ENCODE measurements at regions not wholly inside any gene's neighbourhood (a gene's known extent, or its start where the extent isn't known, plus 50 kb on each side); places are given as distances from the start of the nearest gene placed in this dataset.

DNA sequence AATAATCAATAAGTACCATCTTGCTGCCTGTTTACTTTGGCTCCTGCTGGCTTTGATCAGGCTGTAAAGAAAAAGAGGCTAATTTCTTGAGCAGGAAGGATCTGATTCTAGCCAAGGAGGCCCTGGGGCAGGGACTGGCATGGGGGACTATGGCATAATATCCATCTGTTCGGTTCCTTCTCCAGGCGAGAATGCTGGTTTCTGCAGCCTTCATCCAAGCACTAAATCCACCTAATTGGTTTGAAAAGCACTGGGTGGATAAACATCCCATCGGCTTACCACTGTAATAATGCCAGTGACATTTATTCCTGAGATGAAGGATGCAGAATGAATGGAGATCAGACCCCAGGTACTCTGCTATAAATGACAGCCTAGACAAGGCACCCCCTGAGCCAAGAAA lies 180.0 kb upstream of the ASIC2 start:
- FAIRE-seq (no peak), DNase-seq (ENCODE audit: low spot score) (no peak)

DNA sequence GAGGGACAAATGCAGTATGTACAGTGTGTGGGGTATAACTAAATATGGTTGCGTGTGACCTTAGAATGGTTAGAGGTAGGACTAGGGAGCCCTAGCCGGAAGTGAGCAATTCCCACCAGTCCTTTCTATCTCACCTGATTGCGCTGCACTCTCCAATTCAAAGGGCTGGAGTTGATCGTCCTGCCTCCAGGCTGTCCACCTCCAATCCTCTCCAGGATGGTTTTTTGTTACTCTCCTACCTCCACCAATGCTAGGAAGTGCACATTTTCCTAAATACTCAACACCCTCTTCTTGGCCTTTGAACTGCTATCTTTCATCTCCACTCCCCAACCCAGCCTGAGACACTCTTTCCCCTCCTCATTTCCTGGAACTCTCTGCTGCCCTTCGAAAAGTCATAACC lies 181.7 kb upstream of the ASIC2 start:
- DNase-seq (ENCODE audit: low spot score) (no peak), FAIRE-seq (no peak)

DNA sequence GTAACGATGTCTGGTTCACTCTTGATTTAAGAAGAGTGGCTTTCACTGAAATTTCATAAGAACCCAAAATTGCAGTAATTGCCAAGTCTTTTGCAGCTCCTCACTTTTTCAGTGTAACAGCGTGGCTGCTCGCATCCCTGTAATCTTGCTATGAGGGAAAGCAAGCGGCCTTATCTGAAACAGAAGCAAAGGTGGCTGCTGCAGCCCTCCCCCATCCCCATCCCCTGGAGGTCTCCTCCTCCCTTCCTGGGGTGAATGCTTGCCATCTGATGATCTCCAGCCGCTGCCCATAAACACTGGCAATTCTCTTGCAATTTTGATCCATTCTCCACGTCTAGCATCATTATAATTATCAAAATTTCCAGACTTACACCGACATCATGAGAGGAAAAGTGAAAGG lies 182.5 kb upstream of the ASIC2 start:
- no peak for DNase-seq (ENCODE audit: low spot score)
- FAIRE-seq, result no peak

DNA sequence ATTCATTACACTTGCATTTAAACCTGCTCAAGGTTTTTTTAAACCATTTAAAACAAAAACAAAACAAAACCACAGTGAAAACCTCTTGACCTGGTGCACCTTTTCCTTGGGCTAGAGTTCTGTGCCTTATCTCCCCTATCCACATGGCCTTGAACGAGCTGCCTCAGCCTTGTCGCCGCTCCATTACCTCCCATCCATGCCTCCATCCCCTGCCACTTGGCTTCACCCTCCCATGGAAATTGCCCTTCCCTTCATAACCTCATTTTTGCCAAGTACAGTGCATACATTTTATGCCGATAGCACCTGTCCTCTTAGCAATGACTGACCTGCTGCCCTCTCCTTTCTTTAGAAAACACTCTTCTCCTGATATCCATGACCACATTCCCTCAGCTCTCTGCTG lies 188.6 kb upstream of the ASIC2 start:
- no peak for DNase-seq (ENCODE audit: low spot score)
- no peak for FAIRE-seq

DNA sequence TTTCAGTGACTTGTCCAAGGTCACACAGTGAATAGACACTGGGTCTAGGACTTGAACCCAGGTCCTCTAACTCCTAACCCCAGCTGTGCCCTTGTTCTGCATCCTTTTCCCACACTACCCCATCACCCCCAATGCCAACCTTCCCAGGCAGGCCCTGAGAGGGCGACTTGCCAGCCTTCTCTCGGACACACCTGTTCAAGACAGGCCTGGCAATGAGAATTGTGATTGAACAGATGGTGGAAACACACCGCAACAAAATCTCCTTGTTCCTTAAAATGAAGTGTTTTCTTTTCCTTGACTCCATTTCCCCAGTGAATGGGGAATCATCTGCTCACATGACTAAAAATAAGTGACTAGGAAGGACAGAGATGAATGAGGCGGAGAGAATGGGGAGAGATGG lies 189.5 kb upstream of the ASIC2 start:
- no peak for FAIRE-seq
- DNase-seq (ENCODE audit: low spot score), result no peak

DNA sequence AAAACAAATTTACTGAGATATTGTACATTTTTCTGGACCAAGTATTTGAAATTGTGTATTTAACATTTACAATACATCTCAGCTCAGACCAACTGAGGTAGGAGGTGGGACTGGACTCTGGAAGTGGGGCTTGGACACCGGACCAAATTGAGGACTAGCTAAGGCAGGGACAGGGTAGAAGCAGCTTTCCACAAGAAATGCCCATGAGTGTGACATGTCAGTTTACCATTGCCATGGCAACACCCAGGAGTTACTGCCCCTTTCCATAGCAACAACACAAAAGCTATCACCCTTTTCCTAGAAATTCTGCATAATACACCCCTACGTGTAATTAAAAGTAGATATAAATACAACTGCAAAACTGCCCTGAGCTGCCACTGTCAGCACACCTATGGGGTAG lies 191.5 kb upstream of the ASIC2 start:
- DNase-seq (ENCODE audit: low spot score), result no peak
- no peak for FAIRE-seq

DNA sequence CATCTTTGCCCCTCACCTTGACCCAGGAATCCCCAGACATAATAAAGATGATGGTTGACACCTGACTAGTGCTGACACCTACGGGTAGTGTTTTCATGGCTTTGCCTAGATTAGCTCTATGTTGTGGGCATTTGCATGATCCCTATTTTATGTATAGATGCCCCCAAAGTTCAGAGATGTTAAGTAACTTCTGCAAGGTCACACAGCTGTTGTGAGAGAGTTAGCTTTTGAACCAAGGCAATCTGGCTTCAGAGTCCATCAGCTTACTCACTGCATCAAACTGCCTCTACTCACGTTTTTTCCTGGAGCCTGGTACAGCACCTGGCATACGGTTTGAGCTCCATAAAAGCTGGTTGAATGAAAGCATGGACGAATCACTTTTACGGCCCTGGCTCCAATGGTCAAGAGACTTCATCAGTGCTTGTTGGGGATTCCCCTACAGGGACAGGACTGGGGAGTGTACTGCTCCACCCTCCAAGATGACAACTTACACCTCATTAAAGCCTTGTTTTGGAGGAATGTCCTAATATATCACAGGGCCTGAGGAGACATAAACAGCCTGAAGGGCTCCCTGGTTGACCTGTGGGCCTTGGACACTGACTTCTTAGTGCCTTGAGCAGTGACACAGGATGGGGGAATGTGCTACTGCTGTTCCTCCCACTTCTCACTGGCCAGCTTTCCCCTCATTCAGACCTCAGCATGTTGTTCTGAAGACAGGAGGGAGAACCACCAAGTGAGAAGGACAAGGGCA lies 193.2 kb upstream of the ASIC2 start:
- no peak for FAIRE-seq
- no peak for DNase-seq (ENCODE audit: low spot score)

DNA sequence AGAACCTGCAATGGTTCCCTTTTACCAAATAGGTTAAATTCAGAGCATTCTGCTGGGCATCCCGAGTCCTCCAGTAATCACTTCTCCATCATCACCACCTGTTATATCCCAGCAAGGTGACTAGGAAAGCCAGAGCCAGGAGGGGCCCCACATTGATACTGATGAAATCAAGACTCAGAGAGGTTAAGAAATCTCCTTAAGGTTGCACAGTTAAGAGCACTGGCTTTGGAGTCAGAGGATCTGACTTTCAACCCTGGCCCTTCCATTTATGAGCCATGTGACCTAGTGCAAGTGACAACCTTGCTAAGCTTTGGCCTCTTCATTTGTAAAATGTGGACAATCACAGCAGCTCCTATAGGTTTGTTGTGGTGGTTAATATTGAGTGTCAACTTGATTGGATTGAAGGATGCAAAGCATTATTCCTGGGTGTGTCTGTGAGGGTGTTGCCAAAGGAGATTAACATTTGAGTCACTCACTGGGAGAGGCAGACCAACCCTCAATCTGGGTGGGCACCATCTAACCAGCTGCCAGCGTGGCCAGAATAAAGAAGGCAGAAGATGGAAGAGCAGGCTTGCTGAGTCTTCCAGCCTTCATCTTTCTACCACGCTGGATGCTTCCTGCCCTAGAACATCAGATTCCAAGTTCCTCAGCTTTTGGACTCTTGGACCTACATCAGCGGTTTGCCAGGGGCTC lies 194.2 kb upstream of the ASIC2 start:
- FAIRE-seq (no peak), DNase-seq (ENCODE audit: low spot score) (no peak)

DNA sequence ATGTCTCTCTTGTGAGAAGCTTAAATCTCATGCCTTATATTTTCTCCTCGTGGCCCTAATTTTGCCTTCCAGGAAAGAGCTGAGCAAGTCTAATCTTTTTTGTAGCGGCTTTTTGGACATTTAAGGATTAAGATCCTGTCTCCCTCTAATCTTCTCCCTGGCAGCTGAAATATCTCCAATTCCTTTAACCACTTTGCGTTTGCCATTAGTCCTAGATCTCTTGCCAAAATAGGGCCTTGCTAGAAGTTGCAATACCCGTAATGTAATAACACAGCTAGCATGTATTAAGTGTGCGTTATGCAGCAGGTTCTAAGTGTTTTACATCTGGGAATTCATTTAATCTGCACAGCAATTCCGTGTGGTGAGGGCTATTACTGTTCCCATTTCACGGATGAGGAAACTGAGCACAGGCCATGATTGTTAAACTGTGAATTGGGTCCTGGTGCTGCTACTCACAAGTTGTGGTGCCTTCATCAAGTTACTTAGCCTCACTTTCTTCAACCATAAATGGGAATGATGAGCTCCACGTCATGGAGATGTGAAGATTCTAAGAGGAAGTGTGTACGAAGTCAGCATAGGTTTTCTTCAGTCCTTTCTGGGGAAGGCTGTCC lies 198.9 kb upstream of the ASIC2 start:
- DNase-seq (ENCODE audit: low spot score), result no peak
- no peak for FAIRE-seq

DNA sequence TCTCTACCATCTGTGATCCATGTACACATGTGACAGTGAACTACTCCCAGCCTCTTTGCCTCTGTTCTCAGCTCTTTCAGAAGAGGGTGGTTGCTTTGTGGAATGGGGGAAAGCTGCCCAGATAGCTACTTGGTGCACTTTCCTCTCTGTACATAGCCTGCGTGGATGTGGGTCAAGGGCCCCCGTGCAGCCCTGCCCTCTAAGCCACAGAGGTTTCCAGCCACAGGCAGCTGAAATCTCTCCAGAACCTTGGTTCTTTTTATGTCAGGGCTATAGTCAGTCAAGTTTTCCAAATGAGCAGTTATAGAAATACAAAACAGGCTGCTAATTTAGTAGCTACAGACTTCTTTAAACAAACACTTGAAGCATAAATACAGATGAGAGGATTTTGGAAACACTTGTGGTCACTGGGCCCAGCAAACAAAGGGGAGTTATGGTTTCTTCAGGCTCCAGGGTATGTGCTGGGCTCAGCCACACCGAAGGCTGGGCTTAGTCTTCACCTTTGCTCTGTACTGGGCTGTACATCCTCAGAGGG lies 199.7 kb upstream of the ASIC2 start:
- DNase-seq (ENCODE audit: low spot score), result no peak
- no peak for FAIRE-seq

DNA sequence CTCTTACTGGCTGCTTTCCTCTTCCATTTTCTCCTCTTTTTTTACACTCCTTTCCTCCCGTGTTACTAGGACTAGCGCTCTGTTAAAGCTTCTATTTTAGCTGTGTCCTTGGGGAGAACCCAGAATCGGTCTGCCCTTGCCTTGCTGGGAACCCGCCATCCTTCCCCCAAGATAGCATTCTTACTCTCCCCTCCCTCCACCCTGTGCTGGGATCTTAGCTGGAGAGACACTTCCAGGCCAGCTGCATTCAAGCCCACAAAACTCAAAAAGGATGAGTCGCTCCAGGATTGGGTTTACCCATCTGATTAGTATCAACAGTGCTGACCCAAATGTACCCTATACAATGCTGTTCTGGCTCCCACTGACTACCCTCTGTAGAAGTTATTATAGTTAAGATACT lies 200.5 kb upstream of the ASIC2 start:
- DNase-seq (ENCODE audit: low spot score) (no peak), FAIRE-seq (no peak)

DNA sequence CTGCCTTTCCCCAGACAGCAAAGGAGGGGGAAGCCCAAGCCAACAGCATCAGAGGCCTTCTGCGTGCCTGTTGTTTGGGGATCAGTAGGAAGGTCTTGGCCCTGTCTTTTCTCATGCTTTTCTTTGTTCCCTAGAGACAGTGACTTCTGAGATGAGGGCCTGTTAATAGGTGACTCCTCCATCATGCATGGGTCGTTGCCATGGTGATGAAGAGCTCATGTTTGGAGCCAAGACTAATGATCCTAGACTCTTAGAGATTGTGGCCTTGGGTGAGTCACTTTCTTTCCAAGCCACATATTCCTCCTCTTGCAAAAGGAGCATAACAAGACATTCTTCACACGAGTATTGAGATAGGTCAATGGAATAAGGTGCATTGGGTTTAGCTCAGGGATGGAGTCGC lies 201.1 kb upstream of the ASIC2 start:
- FAIRE-seq, result no peak
- DNase-seq (ENCODE audit: low spot score), result no peak

DNA sequence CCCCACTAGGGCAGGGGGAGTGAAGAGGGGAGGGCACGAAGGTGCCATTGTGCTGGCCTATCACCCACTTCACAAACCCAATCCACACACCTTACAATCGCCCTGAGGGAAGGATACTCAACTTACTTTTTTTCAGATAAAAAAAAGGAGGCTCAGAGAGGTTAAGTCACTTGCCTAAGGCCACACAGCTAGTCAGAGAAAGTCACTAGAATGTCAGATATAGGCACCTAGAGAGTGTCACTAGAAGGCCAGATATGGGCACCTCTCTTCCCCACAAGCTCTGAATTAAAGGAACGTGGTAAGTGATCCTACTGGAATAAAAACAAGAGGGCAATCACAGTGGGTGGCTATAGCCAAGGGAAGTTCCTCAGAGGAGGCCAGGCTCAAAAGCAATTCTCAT lies 204.5 kb upstream of the ASIC2 start:
- DNase-seq (ENCODE audit: low spot score) (no peak), FAIRE-seq (no peak)

DNA sequence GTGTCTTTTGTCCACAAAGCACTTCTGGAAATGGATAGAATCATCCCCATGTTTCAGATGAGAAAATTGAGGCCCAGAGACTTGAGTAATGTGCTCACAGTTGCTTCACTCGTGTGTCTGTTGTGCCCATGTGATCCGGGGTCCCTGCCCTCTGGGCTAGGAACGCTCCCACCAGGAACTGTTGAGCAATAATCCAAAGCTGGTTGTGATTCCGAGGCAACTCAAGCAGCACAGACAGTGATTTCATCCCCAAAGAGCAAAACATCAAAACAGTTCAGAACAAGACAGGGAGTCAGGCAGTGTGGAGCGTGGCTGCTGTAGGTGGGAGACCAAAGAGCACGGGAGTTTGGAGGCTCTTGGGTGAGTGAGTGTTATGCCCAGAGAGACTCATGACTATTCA lies 205.0 kb upstream of the ASIC2 start:
- no peak for FAIRE-seq
- no peak for DNase-seq (ENCODE audit: low spot score)

DNA sequence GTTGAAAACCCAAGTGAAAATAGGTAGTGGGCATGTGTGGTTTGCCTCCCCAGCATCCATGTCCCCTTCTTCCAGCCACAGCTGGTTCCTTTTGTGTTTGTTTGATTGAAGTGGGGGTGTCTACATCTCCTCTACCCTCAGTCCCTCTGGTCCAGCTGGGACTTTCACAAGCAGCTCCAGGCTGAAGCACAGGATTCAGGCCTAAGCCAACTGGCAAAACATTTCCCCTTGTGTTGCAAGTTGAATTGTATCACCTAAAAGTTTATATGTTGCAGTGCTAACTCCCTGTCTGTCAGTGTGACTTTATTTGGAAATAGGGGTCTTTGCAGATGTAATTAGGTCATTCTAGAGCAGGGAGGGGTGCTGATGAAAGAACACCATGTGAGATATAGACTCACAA lies 205.9 kb upstream of the ASIC2 start:
- FAIRE-seq, result no peak
- DNase-seq (ENCODE audit: low spot score), result no peak

DNA sequence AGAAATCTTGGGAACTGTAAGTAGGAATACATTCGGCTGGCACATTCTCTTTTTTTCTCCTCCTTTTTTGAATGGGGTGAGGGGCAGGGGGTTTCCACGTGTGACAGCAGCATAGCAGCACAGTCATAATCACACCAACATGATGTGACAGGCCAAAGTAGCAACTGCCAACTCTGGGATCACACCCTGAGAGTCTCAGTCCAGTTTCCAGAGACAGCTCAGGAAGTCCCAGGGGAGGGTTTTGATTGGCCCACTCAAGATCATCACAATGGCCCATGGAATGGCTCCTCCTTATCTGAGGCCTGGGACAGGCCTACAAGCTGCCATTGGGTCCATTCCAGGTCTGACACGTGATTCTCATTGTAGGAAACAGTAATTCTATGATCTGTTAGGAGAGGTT lies 207.1 kb upstream of the ASIC2 start:
- FAIRE-seq (no peak), DNase-seq (ENCODE audit: low spot score) (no peak)

DNA sequence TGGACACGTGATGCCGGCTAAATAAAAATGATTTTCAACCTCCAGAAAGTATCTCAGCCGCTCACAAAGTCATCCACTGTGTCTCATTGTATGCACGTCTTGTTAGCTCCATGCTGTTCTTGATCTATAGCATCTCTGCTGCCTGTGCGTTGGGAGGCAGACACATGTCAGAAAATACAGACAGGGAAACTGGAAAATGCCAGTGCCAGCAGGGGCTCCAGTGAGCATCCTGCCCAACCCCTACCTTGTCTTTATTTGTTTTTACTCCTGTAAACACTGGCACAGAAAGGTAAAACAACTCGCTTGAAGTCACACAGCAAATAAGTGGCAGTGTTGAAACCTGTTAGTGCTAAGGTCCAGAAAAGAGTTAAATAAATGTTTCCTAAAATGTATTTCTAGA lies 208.1 kb upstream of the ASIC2 start:
- DNase-seq (ENCODE audit: low spot score) (no peak), FAIRE-seq (no peak)

DNA sequence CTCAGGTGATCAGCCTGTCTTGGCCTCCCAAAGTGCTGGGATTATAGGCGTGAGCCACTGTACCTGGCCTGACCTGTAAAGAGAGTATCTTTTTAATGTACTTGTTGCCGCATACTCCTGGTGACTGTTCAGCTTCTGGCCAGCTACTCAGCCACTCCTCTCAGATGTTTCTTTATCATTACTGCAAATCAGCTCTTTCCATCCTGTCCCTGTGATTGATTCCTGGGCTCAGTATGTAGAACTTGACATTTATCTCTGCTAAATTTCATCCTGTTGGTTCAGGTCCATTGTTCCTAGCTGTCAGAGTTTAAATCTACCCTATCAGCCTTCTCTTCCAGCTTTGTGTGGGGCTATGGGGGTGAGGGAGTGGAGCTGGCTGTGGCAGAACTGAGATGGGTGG lies 211.5 kb upstream of the ASIC2 start:
- FAIRE-seq (no peak), DNase-seq (ENCODE audit: low spot score) (no peak)

DNA sequence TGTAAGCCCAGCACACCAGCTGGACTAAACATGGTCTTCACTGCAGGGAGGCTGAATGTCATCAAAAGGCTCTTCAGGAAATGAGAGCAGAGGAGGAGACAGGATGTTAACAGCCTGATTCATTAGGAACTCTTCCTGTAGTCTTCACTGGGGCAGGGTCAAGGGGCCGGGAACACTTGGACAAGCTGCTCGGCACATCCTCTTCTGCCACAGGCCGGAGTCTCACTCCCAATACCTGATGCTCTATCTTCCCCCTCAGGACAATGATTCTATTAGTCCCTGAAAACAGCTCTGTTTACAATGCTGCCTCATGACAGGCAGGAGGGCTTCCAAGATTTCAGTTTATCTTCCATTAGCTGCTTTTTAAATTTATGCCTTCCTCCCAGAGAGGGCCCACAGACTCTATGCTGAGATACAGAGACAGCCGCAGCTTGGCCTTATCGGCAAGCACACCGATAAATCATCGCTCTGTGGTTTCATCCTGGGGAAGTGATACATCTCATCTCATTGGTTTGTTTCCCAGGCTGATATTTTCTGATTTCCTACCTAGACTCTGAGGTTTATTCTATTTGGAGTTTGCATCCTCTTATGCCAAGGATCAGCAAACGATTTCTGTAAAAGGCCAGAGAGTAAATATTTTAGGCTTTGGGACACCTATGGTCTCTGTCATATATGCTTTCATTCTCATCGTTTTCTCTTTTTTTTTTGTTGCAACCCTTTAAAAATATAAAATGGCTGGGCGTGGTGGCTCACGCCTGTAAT lies 214.0 kb upstream of the ASIC2 start:
- no peak for DNase-seq (ENCODE audit: low spot score)
- FAIRE-seq, result no peak

DNA sequence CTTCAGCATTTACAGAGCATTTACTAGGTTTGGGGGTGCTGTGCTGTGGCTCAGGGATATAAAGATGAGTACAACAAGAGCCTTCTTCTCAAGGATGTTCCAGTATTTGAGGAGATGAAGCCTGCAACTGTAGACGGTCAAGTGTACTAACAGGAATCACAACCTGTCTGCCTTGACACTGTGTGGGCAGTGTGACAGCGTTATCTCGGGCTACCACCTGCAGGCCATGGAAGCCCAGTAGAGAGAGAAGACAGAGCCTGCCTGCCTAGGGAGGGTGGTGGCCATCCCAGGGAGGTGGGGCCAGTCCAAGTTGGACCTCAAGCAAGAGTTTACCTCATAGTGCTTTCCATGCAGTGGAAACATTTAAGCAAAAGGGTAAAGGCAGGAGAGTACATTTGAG lies 215.1 kb upstream of the ASIC2 start:
- FAIRE-seq (no peak), DNase-seq (ENCODE audit: low spot score) (no peak)

DNA sequence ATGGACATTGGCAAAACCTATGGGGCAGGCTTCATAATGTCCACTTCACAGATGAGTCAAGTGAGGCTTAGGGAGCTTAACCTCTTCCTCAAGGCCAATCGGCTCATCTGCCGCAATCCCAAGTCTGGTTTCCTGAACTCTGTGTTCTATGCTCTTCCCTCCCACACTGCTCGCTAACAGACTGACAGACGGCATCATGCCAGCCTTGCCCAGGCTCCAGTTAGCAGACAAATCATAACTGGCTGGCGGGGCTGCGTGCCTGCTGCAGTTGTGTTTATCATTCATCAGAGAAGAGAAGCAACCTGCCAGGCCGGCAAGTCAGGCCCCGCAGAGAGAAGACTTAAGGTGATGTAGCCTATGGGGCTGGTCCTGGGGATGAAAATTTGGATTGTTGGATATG lies 216.2 kb upstream of the ASIC2 start:
- FAIRE-seq (no peak), DNase-seq (ENCODE audit: low spot score) (no peak)

DNA sequence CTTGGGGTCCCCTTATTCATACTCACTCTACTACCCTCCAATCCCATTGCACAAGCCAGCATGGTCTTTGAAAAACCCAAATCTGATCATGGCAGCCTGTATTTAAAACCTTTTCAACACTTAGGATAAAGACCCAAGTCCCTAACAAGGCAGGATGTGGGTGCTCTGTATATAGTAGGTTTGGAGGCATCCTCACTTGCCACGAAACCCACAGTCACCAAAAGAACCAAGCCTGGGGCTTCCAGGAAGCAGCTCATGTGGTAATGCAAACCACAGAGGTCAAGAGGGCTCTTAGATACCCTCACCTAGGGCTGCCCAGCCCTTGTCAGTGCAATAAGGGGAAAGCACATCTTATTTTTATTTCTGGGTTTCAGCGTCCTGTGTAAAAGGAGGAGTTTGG lies 218.6 kb upstream of the ASIC2 start:
- FAIRE-seq (no peak), DNase-seq (ENCODE audit: low spot score) (no peak)

Measured in urothelium cell line (cell line).